ENCODE measurements at regions not wholly inside any gene's neighbourhood (a gene's known extent, or its start where the extent isn't known, plus 50 kb on each side); places are given as distances from the start of the nearest gene placed in this dataset.
A peak's percentile ranks its signal among the peaks of the same experiment; 100 is the strongest.

- H3K27ac Mint-ChIP-seq (ENCODE audit: unreplicated experiment) = no peak overlapping the region
These were observed 204.7 kb downstream of the BCAT1 start for GRCh38 chr12:24743941-24744793.

GRCh38 chr12:24742378-24742777, 206.5 kb downstream of the BCAT1 start:
- TF ChIP-seq CTCF (conservative IDR thresholded peaks at IDR 0.05) = no peak
- H3K27me3 Mint-ChIP-seq (ENCODE audit: low read depth) = no peaks in the 10 kb centered on the region
- peaks cover 82% of the 10 kb centered on the region for H3K4me1 Mint-ChIP-seq
- H3K36me3 Mint-ChIP-seq (ENCODE audit: low read depth) = peaks cover 2% of the 10 kb centered on the region
- DNase-seq (ENCODE audit: low read depth, low spot score) = no peak
- H3K4me3 Mint-ChIP-seq = no peak overlapping the region
- peaks cover 3% of the 10 kb centered on the region for H3K9me3 Mint-ChIP-seq
- peak overlapping the region; percentile 81 for H3K27ac Mint-ChIP-seq (ENCODE audit: unreplicated experiment)

More at GRCh38 chr12:24743941-24744793, 204.7 kb downstream of the BCAT1 start:
- no peaks in the 10 kb centered on the region for H3K27me3 Mint-ChIP-seq (ENCODE audit: low read depth)
- H3K4me3 Mint-ChIP-seq = no peak overlapping the region
- no peak for TF ChIP-seq CTCF (conservative IDR thresholded peaks at IDR 0.05)
- H3K4me1 Mint-ChIP-seq = peaks cover 80% of the 10 kb centered on the region
- H3K36me3 Mint-ChIP-seq (ENCODE audit: low read depth) = peaks cover 2% of the 10 kb centered on the region
- DNase-seq (ENCODE audit: low read depth, low spot score) = no peak
- peaks cover 3% of the 10 kb centered on the region for H3K9me3 Mint-ChIP-seq

GRCh38 chr12:24741216-24741615, 207.7 kb downstream of the BCAT1 start:
- Mint-ChIP-seq H3K4me1 (peaks cover 81% of the 10 kb centered on the region), H3K27ac (ENCODE audit: unreplicated experiment) (peak overlapping the region; percentile 68), H3K27me3 (ENCODE audit: low read depth) (no peaks in the 10 kb centered on the region), H3K36me3 (ENCODE audit: low read depth) (peaks cover 2% of the 10 kb centered on the region), H3K4me3 (no peak overlapping the region), H3K9me3 (peaks cover 3% of the 10 kb centered on the region)
- no peak for DNase-seq (ENCODE audit: low read depth, low spot score)
- TF ChIP-seq CTCF (conservative IDR thresholded peaks at IDR 0.05) = no peak

DNA sequence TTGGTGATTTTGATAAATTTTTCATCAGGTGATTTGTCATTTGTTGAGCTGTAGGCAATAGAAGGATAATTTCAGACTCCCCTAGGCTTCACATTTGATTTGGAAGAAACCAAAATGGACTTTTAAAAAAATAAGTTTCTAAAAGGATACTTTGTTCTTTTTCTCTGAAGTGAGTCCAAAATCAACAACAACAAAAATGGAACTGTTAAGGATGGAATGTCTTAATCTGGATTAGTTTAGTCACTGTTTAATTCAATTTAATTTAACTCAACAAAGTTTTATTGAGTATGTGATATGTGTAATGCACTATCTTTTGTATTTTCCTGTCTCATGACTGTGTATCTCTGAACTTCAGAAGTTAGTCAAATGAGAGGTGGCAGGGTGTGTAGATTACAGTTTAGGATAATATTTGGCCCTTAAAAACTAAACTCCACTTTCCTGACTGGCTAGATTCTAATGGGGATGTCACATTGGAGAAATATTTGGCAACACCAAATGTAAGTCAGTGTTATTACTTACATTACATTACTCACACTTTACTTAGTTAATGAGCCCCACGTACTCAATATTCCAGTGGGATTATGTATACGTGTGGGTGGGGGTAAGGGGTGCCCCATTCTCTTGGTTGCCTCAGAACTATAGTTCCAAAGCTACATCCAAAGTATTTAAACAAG, 209.7 kb downstream of the BCAT1 start:
- Mint-ChIP-seq H3K27ac (ENCODE audit: unreplicated experiment) (peak overlapping the region; percentile 16), H3K4me3 (no peak overlapping the region), H3K36me3 (ENCODE audit: low read depth) (peaks cover 2% of the 10 kb centered on the region), H3K9me3 (peaks cover 3% of the 10 kb centered on the region), H3K27me3 (ENCODE audit: low read depth) (no peaks in the 10 kb centered on the region), H3K4me1 (peaks cover 65% of the 10 kb centered on the region)
- DNase-seq (ENCODE audit: low read depth, low spot score) = no peak
- no peak for TF ChIP-seq CTCF (conservative IDR thresholded peaks at IDR 0.05)

DNA sequence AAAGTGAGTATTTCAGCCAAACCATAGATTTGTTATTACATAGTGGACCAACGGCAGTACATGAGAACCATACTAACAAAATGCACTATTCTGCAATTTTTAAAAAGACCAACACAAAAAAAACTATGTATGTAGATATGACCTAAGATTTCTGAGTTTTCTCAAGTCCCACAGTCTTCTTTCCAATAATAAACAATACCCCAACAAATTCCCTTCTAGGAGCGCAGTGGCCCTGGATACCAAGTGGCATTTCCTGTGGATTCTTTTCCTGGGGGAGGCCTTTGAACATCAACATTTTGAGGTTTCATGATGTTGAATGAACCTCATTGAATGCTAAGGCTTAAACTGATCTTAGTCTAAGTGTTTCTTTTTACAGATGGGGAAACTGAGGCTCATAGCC, 210.5 kb downstream of the BCAT1 start:
- DNase-seq (ENCODE audit: low read depth, low spot score) = no peak
- H3K27me3 Mint-ChIP-seq (ENCODE audit: low read depth) = no peaks in the 10 kb centered on the region
- peaks cover 2% of the 10 kb centered on the region for H3K36me3 Mint-ChIP-seq (ENCODE audit: low read depth)
- H3K27ac Mint-ChIP-seq (ENCODE audit: unreplicated experiment) = no peak overlapping the region
- H3K9me3 Mint-ChIP-seq = peaks cover 3% of the 10 kb centered on the region
- no peak overlapping the region for H3K4me3 Mint-ChIP-seq
- no peak for TF ChIP-seq CTCF (conservative IDR thresholded peaks at IDR 0.05)
- peaks cover 59% of the 10 kb centered on the region for H3K4me1 Mint-ChIP-seq
